ENCODE measurements at regions not wholly inside any gene's neighbourhood (a gene's known extent, or its start where the extent isn't known, plus 50 kb on each side); places are given as distances from the start of the nearest gene placed in this dataset.

- DNase-seq: no peak
Measured at GRCh38 chr11:130719220-130719915, 196.9 kb downstream of the SNX19 start.

- DNase-seq: no peak
Measured at GRCh38 chr11:130720232-130721022, 195.9 kb downstream of the SNX19 start.

- DNase-seq: no peak
Measured at GRCh38 chr11:130721023-130721681, 195.1 kb downstream of the SNX19 start.

- no peak for DNase-seq
Measured at GRCh38 chr11:130721736-130722135, 194.5 kb downstream of the SNX19 start.

- DNase-seq: no peak
Measured at GRCh38 chr11:130722401-130722800, 193.9 kb downstream of the SNX19 start.

DNA sequence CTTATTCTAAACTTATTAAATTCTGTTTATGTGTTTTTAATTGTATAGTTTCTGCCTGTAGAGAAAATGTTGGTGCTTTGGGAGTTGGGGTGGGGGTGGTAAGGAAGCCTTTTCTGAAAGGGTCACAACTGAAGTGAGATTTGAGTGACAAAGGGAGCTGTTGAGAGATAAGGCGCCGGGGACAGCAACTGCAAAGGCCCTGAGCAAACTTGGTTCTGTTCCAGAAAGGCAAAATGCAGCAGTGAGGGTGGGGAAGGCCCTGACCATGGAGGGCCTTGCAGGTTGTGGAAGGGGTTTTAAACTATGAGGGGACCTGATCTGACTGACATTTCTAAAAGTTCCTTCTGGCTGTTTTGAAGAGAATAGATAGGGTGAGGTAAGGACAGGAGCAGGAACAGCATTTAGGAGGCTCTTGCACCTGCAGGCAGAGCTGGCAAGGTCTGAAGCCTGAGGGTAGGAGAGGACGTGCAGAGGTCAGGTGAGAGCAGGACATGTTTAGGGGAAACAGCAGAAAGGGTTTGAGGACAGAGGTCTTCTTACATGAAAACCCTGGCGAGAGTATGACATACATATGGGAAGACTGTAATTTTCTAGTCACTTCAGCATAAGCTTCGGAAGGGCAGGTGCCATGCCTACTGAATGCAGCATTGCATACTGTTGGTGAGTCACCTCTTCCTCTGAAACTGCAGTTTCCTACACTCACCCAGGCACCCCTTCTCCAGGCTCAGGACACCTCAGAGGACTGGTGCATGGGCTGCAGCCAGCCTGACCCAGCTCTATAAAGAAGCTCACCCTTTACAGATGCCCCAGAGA is 190.7 kb downstream of the SNX19 start:
- no peak for DNase-seq

GRCh38 chr11:130726234-130727037 is 189.8 kb downstream of the SNX19 start:
- DNase-seq: no peak

GRCh38 chr11:130727157-130728119 is 188.8 kb downstream of the SNX19 start:
- no peak for DNase-seq

DNA sequence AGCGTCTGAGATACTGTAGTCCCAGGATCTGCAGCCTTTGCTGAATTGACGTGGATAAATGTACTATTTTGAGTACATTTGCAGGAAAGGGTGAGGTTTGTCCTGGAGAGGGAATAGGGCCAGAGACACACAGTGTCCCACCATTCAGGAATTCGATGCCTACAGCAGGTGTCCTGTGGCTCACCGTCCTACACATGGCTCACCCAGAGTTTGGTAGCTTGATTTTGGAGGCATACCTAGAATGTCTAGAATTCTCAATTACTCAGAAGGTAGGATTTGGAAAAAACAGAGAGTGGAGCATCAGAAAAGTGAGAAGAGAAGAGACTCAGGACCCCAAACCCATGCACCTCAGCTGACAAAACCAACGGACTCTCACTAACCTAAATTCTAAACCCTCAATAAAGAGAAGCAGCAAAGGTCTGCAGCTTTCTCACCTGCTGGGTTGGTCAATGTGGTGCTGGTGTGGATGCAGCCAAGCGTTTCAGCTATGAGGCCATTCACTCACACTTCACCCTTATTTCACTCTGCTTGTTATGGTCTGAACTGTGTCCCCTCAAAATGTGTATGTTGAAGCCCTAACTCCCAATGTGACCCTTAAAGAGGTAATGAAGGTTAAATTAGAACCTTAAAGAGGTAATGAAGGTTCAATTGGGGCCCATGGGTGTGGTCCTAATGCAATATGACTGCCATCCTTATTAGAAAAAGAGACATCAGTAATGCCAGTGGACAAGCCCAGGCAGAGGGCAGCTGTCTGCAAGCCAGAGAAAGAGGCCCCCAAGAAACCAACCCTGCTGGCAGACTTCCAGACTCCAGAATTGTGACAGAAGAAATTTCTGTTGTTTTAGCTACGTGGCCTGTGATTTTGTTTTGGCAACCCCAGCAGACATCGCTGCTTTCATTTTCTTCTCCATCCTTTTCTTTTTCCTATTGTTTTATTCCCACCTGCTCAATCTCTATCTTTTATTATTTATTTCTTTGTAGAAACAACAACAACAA is 187.8 kb downstream of the SNX19 start:
- DNase-seq: peak; percentile 13

- DNase-seq: no peak
Measured at GRCh38 chr11:130729193-130729592, 187.1 kb downstream of the SNX19 start.

GRCh38 chr11:130729678-130730300 is 186.5 kb downstream of the SNX19 start:
- no peak for DNase-seq

DNA sequence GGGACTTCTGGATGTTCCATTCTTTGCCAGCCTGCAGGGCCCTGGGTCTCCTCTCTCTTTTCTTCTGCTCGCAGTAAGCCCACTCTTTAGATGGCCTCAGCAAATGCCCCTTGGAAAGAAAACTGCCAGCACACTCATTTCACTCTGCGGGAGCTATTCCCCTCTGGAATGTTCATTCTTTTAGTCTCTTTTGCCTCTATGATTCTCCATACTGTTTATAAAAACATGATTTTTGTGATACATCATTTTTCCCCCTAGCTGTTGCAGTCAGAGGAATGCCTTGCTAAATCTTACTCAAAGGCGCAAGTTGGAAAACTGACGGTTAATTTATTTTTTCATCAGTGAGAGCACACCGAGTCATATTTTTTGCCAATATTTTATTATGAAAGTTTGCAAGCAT is 184.9 kb downstream of the SNX19 start:
- DNase-seq: no peak

DNA sequence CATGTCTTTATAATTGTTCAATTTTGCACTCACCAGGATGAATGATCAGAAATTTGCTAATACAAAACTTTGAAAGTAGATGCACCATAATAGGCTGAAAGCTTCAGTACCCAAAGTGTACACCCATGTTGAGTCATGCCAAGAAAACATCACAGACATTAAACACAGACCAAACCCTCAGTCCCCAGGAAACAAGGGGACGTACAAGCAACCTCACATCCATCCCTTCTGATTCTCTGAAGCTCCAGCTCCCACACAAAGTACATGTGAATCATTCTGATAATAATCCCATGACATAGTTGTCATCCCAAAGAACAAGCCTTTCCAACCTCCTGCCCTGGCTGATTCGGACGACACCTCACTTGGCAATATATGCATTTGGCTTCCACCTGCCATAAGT is 183.8 kb downstream of the SNX19 start:
- no peak for DNase-seq

DNA sequence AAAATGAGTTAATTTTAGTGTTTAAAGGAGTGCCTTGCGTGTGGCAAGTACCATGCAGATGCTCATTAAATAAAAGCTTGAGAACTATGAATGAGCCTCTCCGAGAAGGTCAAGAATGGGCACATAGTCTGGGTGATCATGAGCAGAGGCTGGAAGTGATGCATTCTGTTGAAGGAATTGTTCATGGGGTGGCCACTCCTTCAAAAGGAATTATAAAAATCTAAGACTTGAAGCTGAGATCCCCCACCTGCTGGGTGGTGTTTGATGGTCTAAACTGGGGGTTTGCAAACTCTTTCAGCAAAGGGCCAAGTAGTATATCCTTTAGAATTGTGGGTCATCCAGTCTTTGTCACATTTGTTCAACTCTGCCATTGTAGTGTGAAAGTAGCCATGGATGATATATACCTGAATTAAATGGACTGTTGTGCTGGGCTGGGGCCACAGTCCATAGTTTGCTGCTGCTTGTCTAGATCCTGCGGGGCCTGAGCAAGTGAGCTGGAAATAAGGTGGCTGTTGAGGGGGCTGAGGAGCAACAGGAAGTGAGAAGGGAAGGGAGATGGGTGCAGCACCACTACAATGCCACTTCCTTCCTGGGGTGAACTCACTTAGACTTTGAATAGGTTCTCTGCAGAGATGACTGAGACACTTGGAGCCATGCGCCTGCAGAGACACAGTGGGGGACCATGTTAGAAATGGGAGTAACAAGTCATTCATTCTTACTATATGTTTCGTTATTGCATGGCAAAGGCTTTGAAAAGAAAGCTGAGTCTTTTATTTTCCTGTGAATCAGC is 179.0 kb downstream of the SNX19 start:
- no peak for DNase-seq

- no peak for DNase-seq
Measured at GRCh38 chr11:130737866-130738431, 178.3 kb downstream of the SNX19 start.

- no peak for DNase-seq
Measured at GRCh38 chr11:130738611-130739010, 177.7 kb downstream of the SNX19 start.

GRCh38 chr11:130740819-130741218 is 175.5 kb downstream of the SNX19 start:
- DNase-seq: no peak

DNA sequence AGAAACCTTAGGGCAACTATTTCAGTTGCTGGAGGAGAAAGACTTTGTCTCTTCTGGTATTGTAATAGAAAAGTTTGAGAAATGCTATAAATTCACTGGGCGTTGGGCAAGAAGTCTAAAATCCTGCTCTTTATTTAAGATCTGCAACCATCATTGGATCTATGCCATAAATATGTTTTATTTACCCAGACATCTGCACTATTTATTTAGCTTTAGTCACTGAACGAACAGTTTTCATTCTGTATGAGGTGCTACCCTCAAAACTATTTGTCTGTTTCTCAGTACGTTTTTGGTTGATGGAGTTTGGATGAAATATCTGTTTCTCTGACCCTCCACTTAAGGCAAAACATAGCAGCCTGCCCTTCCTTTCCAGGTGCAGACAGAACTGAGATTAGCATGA is 171.5 kb downstream of the SNX19 start:
- no peak for DNase-seq

Data from NCI-H2171 (cell line).